ENCODE measurements at regions not wholly inside any gene's neighbourhood (a gene's known extent, or its start where the extent isn't known, plus 50 kb on each side); places are given as distances from the start of the nearest gene placed in this dataset.

GRCh38 chr12:111310076-111310870 lies 58.6 kb downstream of the PHETA1 start:
- DNase-seq, result no peak

- DNase-seq, result no peak
These were observed 59.3 kb downstream of the PHETA1 start for GRCh38 chr12:111309584-111309983.

GRCh38 chr12:111308473-111308872 lies 60.4 kb downstream of the PHETA1 start:
- DNase-seq, result no peak

DNA sequence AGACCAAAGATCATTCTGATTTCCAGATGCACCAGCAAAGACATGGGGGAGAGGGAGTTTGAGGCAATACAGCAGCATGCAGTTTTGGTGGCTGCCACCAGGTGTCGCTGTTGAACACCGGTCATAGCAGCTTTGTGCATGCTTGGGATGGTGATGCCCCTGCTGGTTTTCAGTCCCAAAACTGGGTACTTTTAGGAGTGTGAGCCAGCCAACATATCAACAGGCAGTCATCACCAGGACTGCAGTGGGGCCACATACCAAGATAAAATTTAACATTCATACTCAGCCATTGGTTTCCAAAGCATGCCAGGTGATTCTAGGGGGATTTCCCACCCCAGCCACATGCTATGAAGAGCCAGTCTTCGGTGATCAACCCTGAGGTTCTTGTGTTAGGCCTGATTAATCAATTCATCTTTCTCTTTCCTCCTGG lies 64.2 kb downstream of the PHETA1 start:
- DNase-seq, result peak; percentile 54

DNA sequence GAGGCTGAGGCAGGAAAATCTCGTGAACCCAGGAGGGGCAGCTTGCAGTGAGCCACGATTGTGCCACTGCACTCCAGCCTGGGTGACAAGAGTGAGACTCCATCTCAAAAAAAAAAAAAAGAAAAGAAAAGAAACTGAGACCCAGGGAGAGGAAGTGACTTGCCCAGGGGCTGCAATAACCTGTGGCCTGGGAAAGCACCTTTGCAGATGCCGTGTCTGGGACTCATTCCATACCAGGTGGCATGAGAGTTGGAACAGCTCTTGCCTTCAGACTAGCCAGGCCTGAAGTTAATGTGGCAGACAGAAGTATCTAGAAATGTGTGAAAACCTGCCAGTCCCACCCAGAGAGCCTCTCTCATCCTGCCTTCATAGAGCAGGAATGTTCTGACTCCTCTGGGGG lies 65.4 kb downstream of the PHETA1 start:
- no peak for DNase-seq

DNA sequence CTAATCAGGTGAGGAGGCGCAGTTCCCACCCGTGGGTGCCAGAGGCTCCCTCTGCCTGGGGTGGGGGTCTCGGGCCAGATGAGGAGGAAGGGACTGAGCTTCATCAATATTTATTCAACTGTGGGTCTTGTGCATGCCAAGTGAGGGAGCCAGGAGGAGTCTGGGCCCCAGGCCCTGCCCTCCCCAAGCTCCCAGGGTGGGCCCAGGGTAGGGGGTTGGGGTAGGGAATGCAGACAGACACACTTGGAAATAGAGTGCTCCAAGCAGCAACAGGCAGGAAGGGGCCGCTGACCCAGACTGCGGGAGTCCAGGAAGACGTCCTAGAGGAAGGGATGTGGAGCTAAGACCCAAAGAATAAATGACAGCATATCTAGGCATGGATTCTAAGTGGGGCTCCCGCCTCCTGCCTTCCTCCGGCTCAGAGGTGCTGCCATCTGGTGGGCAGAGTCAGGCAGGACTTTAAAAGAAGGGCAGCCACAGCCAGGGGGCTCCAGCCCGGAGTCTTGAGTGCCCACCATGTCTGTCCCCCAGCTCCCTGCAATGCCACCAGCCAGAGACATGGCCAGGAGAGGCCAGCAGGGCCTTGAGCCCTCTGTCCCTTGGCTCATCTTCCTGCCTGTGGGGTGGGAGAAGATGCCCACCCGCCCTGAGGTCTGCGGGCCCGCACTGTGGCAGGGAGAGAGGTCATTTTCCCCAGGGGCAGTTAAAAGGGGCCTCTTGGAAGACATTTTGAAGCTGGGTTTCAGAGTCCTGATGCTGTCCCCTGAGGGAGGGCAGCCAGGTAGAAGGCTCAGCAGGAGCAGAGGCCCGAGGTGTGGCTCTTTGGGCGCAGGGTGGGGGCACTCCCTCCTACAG lies 70.1 kb downstream of the PHETA1 start:
- DNase-seq, result peak; percentile 67

- DNase-seq, result no peak
These were observed 71.0 kb downstream of the PHETA1 start for GRCh38 chr12:111297703-111298426.

- DNase-seq, result no peak
These were observed 71.9 kb downstream of the PHETA1 start for GRCh38 chr12:111296906-111297463.

GRCh38 chr12:111295176-111295575 lies 73.7 kb downstream of the PHETA1 start:
- DNase-seq, result no peak

GRCh38 chr12:111293266-111294009 lies 75.5 kb downstream of the PHETA1 start:
- no peak for DNase-seq

DNA sequence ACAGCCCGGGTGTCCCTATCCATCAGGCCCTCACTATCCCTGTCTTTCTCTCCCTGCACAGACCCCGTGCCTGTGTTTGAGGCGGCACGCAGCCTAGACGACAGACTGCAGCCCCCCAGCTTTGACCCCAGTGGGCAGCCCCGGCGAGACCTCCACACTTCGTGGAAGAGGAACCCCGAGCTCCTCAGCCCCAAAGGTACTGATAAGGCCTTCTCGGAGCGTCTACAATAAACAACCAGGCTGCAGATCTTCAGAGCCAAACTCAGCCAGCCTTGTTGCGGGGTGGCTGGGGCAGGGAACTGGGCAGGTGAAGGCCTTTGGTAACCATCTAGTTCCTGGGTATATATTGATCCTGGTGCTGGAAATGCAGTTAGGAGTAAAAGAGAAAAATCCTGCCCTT lies 77.5 kb downstream of the PHETA1 start:
- no peak for DNase-seq

- no peak for DNase-seq
These were observed 80.1 kb downstream of the PHETA1 start for GRCh38 chr12:111288771-111289170.

DNA sequence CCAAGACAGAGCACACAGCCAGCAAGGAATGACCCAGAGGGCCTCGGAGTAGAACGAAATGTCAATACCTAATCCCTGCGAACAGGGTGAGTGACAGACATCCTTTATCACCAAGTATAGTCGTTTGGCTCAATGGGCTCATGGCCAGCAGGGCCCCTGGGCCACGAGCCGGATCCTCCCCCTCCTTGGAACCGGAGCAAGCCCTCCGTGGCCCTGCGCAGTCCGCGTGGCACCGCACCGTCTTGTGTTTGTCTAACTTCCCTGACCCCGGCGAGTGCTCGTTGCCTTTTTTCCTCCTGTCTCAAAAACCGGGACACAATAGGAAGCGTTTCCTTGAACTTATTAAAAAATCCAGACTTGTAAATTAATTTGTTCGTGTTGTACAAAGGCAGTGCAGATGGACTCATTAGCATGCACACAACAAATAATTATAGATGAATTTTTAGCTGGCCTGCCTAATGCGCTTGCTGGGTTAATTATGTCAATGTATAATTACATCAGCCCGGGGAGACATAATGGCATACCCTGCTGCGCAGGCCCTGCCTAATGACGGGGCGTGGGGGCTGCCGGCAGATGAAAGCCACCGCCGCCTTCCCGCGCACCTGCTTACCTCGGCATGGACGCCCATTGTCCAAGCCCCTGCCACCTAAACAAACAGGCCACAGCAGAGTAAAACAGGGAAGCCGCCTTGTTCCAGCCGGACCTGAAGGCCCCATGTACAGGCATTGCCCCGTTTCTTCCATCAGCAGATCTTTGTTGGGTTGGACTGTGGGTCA lies 81.6 kb downstream of the PHETA1 start:
- DNase-seq, result no peak

- no peak for DNase-seq
These were observed 83.7 kb downstream of the PHETA1 start for GRCh38 chr12:111285200-111285599.

DNA sequence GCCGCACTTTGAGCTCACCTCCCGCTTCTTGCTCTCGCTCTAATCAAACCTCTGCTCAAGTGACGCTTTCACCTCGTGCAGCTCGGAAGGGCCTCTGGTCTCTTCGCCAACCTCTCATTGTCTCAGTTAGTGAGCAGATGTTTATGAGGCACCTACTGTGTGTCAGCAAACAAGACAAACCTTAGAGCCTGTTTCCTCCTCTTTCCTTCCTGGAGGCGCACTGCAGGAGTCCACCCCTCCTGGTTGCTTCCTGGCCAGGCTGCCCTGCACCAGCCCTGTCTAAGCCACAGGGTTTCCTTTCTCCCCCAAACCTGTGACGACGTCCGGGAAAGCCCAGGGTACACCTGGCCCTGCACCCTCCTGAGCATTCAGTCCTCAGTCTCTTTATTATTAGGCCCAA lies 84.2 kb downstream of the PHETA1 start:
- no peak for DNase-seq

DNA sequence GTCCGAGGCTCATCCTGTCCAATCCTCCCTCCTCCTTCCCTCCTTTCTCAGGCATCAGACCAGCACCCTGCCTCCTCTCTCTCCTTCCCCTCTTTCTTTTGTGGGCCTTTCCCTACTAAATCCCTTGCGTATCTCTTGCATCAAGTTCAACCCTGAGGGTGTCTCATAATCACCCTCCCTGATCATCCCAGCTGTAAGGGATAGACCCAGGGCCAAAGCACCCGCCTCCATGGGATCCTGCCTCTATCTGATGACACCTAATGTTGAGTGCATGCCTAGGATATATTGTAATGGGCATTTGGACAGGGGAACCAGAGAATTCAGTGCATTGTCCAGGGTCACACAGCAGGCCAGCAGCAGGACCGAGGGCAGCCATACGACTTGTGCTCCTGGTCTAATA lies 84.9 kb downstream of the PHETA1 start:
- DNase-seq, result no peak

DNA sequence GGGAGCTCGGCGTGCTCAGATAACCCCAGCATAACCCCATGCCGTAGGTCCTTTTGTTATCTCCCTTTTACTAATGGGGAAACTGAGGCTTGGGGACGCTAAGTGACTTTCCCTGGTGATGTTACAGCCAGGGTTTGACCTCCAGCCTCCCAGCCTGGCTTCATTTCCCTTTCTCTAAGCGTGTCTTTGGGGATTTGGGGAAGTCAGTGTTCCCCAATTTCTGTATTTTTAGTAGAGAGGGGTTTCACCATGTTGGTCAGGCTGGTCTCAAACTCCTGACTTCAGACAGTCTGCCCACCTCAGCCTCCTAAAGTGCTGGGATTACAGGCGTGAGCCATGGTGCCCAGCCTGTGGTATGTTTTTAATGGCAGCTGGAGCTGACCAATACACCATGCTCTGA lies 85.4 kb downstream of the PHETA1 start:
- no peak for DNase-seq

- DNase-seq, result no peak
These were observed 91.3 kb downstream of the PHETA1 start for GRCh38 chr12:111277570-111277969.

GRCh38 chr12:111276146-111276545 lies 92.7 kb downstream of the PHETA1 start:
- DNase-seq, result no peak

- no peak for DNase-seq
These were observed 93.6 kb downstream of the PHETA1 start for GRCh38 chr12:111275308-111275707.

GRCh38 chr12:111274777-111275176 lies 94.1 kb downstream of the PHETA1 start:
- DNase-seq, result no peak

Data from stimulated activated CD4-positive, alpha-beta T cell treated with anti-CD3 and anti-CD28 coated beads, Interleukin-15, amount 100 ng/mL, for 24 hours (primary cell).